SK-N-SH treated with all-trans-retinoic acid at 6 μM for 48 hours (cell line): ENCODE measurements at regions not wholly inside any gene's neighbourhood (a gene's known extent, or its start where the extent isn't known, plus 50 kb on each side); places are given as distances from the start of the nearest gene placed in this dataset.

Experiments
- ATAC-seq: fragments of 200-7000 bp; cut with Tn5 transposase; 3 replicates; pipeline ENCODE4 v1.9.1; 2020; ENCODE audit warnings: mild to moderate bottlenecking, moderate library complexity
- ARNTL ChIP-seq: fragments of 450-650 bp; formaldehyde crosslinking; IDR thresholded peaks from 2 replicates; pipeline ENCODE4 v1.5.0; 2020; ENCODE audit warnings: low read depth, mild to moderate bottlenecking, moderate library complexity, borderline replicate concordance
- CREB5 ChIP-seq: fragments of 250-450 bp; sonication (Bioruptor Pico); IDR thresholded peaks from 2 replicates; pipeline ENCODE4 v1.5.1; 2020; ENCODE audit warnings: low read depth, mild to moderate bottlenecking, moderate library complexity
- CSDC2 ChIP-seq: fragments of 250-450 bp; sonication (Bioruptor Pico); IDR thresholded peaks from 2 replicates; pipeline ENCODE4 v1.5.0; 2020; ENCODE audit warnings: mild to moderate bottlenecking, moderate library complexity
- CSRNP3 ChIP-seq: fragments of 250-450 bp; sonication (Bioruptor Pico); IDR thresholded peaks from 2 replicates; pipeline ENCODE4 v1.5.1; 2021; ENCODE audit warnings: mild to moderate bottlenecking, moderate library complexity
- ESRRG ChIP-seq: fragments of 250-450 bp; sonication (Bioruptor Pico); IDR thresholded peaks from 2 replicates; pipeline ENCODE4 v1.6.1; 2021; ENCODE audit warnings: mild to moderate bottlenecking
- GLIS3 ChIP-seq: fragments of 250-450 bp; sonication (Bioruptor Pico); IDR thresholded peaks from 2 replicates; pipeline ENCODE4 v1.5.0; 2020; ENCODE audit warnings: mild to moderate bottlenecking, moderate library complexity
- ISL1 ChIP-seq: fragments of 250-450 bp; sonication (Bioruptor Pico); IDR thresholded peaks from 2 replicates; pipeline ENCODE4 v2.1.2; 2022; ENCODE audit warnings: mild to moderate bottlenecking, moderate library complexity
- PATZ1 ChIP-seq: fragments of 250-450 bp; sonication (Bioruptor Pico); IDR thresholded peaks from 2 replicates; pipeline ENCODE4 v1.8.0; 2020; ENCODE audit warnings: mild to moderate bottlenecking, moderate library complexity, borderline replicate concordance
- POU6F1 ChIP-seq: fragments of 250-450 bp; sonication (Bioruptor Pico); IDR thresholded peaks from 2 replicates; pipeline ENCODE4 v1.8.0; 2021; ENCODE audit warnings: low read depth, mild to moderate bottlenecking, moderate library complexity, borderline replicate concordance
- PPARA ChIP-seq: fragments of 250-450 bp; sonication (Bioruptor Pico); IDR thresholded peaks from 2 replicates; pipeline ENCODE4 v1.5.0; 2020; ENCODE audit warnings: mild to moderate bottlenecking, borderline replicate concordance
- RARB ChIP-seq: fragments of 250-450 bp; sonication (Bioruptor Pico); IDR thresholded peaks from 2 replicates; pipeline ENCODE4 v1.8.0; 2021; ENCODE audit warnings: mild to moderate bottlenecking, moderate library complexity
- TCF4 ChIP-seq: fragments of 250-450 bp; sonication (Bioruptor Pico); IDR thresholded peaks from 2 replicates; pipeline ENCODE4 v1.8.0; 2021; ENCODE audit warnings: mild to moderate bottlenecking, moderate library complexity, borderline replicate concordance
- TOX ChIP-seq: fragments of 250-450 bp; sonication (Bioruptor Pico); IDR thresholded peaks from 2 replicates; pipeline ENCODE4 v1.8.0; 2021; ENCODE audit warnings: mild to moderate bottlenecking, moderate library complexity, borderline replicate concordance
- TSHZ2 ChIP-seq: fragments of 250-450 bp; sonication (Bioruptor Pico); IDR thresholded peaks from 2 replicates; pipeline ENCODE4 v1.5.0; 2020; ENCODE audit warnings: mild to moderate bottlenecking, moderate library complexity
- ZC3H10 ChIP-seq: fragments of 250-450 bp; sonication (Bioruptor Pico); IDR thresholded peaks from 2 replicates; pipeline ENCODE4 v1.5.1; 2021; ENCODE audit warnings: mild to moderate bottlenecking, moderate library complexity
- ZFP3 ChIP-seq: fragments of 250-450 bp; sonication (Bioruptor Pico); IDR thresholded peaks from 2 replicates; pipeline ENCODE4 v1.5.0; 2020; ENCODE audit warnings: mild to moderate bottlenecking, moderate library complexity
- ZFP30 ChIP-seq: fragments of 450-650 bp; formaldehyde crosslinking; IDR thresholded peaks from 2 replicates; pipeline ENCODE4 v1.5.0; 2022; ENCODE audit warnings: mild to moderate bottlenecking, moderate library complexity
- ZNF565 ChIP-seq: fragments of 450-650 bp; formaldehyde crosslinking; conservative IDR thresholded peaks from 2 replicates; pipeline ENCODE4 v1.5.0; 2020; ENCODE audit warnings: low read depth, mild to moderate bottlenecking, moderate library complexity

- ATAC-seq: peak; percentile 83
- TF ChIP-seq PATZ1 (CRISPR knock-in tag) (0 out of 2 replicates have a peak, but pooled peaks have one; percentile 32), RARB (CRISPR knock-in tag) (no peak)
These were observed 89.6 kb downstream of the LEPR start for GRCh38 chr1:65509912-65510680.

GRCh38 chr1:65510961-65511360 lies 90.5 kb downstream of the LEPR start:
- TF ChIP-seq ZNF565: no peak
- no peak for TF ChIP-seq ARNTL (CRISPR knock-in tag)
- TF ChIP-seq POU6F1 (CRISPR knock-in tag): no peak
- TF ChIP-seq GLIS3: no peak
- no peak for TF ChIP-seq ZC3H10 (CRISPR knock-in tag)
- TF ChIP-seq CSDC2 (CRISPR knock-in tag): no peak
- TF ChIP-seq CSRNP3 (CRISPR knock-in tag): no peak
- TF ChIP-seq, all 23 proteins: peak for 0
- no peak for ATAC-seq

- TF ChIP-seq ESRRG (CRISPR knock-in tag): no peak
- no peak for TF ChIP-seq ZFP3 (CRISPR knock-in tag)
- no peak for TF ChIP-seq TSHZ2 (CRISPR knock-in tag)
- no peak for TF ChIP-seq RARB (CRISPR knock-in tag)
- TF ChIP-seq TCF4 (CRISPR knock-in tag): no peak
- TF ChIP-seq CREB5: no peak
- no peak for TF ChIP-seq ISL1 (CRISPR knock-in tag)
- no peak for TF ChIP-seq TOX
- TF ChIP-seq, all 23 proteins: peak for 0
- no peak for ATAC-seq
These were observed 91.9 kb downstream of the LEPR start for GRCh38 chr1:65512383-65512782.

GRCh38 chr1:65512967-65513780 lies 92.7 kb downstream of the LEPR start:
- peak; percentile 58 for ATAC-seq
- TF ChIP-seq PATZ1 (CRISPR knock-in tag) (no peak), GLIS3 (no peak), ESRRG (CRISPR knock-in tag) (no peak), PPARA (CRISPR knock-in tag) (no peak), TCF4 (CRISPR knock-in tag) (no peak), RARB (CRISPR knock-in tag) (no peak), CSDC2 (CRISPR knock-in tag) (no peak), POU6F1 (CRISPR knock-in tag) (no peak), CSRNP3 (CRISPR knock-in tag) (no peak), ZFP30 (no peak), ZFP3 (CRISPR knock-in tag) (no peak), ZC3H10 (CRISPR knock-in tag) (no peak)
